GM23338 (cell line): ENCODE measurements at regions not wholly inside any gene's neighbourhood (a gene's known extent, or its start where the extent isn't known, plus 50 kb on each side); places are given as distances from the start of the nearest gene placed in this dataset.

ENCODE experiments used
- ATAC-seq: fragments of 200-7000 bp; cut with Tn5 transposase; 3 replicates; pipeline ENCODE4 v1.9.1; 2020
- DNase-seq: peaks from one replicate; pipeline ENCODE4 v3.0.0-alpha.2; 2015; ENCODE audit warnings: low spot score
- H2AFZ ChIP-seq: fragments of 200-600 bp; sonication (generic); 2 replicates; pipeline ENCODE4 v1.8.0; 2016; ENCODE audit warnings: antibody characterized with exemption, mild to moderate bottlenecking, moderate library complexity
- H3F3A ChIP-seq: fragments of 200-600 bp; sonication (generic); replicated peaks from 2 replicates; pipeline ENCODE4 v1.8.0; 2017; ENCODE audit warnings: antibody characterized with exemption, mixed run types, low read depth
- H3K27ac ChIP-seq: fragments of 200-600 bp; sonication (generic); 2 replicates; pipeline ENCODE4 v1.6.1; 2016; ENCODE audit warnings: low read depth
- H3K27me3 ChIP-seq: fragments of 200-600 bp; sonication (generic); 2 replicates; pipeline ENCODE4 v1.8.0; 2016; ENCODE audit warnings: mild to moderate bottlenecking, mixed run types, moderate library complexity; ENCODE audit not compliant: insufficient read depth
- H3K36me3 ChIP-seq: fragments of 200-600 bp; sonication (generic); 2 replicates; pipeline ENCODE4 v1.8.0; 2016; ENCODE audit warnings: mild to moderate bottlenecking; ENCODE audit not compliant: insufficient read depth
- H3K4me1 ChIP-seq: fragments of 200-600 bp; sonication (generic); 2 replicates; pipeline ENCODE4 v1.8.0; 2016; ENCODE audit warnings: mild to moderate bottlenecking, moderate library complexity; ENCODE audit not compliant: insufficient read depth
- H3K4me2 ChIP-seq: fragments of 200-600 bp; sonication (generic); 2 replicates; pipeline ENCODE4 v1.7.1; 2017; ENCODE audit warnings: mixed run types
- H3K4me3 ChIP-seq: fragments of 200-600 bp; sonication (generic); 2 replicates; pipeline ENCODE4 v1.6.1; 2016; ENCODE audit warnings: mixed run types
- H3K79me2 ChIP-seq: fragments of 200-600 bp; sonication (generic); replicated peaks from 2 replicates; pipeline ENCODE4 v1.8.0; 2017; ENCODE audit warnings: mild to moderate bottlenecking; ENCODE audit not compliant: insufficient read depth
- H3K9me2 ChIP-seq: fragments of 200-600 bp; sonication (generic); 2 replicates; pipeline ENCODE4 v1.8.0; 2017; ENCODE audit not compliant: insufficient read depth
- H4K20me1 ChIP-seq: fragments of 200-600 bp; sonication (generic); replicated peaks from 2 replicates; pipeline ENCODE4 v1.8.0; 2017; ENCODE audit warnings: mild to moderate bottlenecking; ENCODE audit not compliant: insufficient read depth
- H3K27ac Mint-ChIP-seq: 2 replicates; pipeline ENCODE4 v1.8.0; 2020; ENCODE audit warnings: inconsistent platforms, mild to moderate bottlenecking, moderate library complexity, mixed read lengths
- H3K27me3 Mint-ChIP-seq: 3 replicates; pipeline ENCODE4 v1.8.0; 2022; ENCODE audit warnings: low read depth, mild to moderate bottlenecking, moderate library complexity, mixed read lengths, inconsistent platforms; ENCODE audit not compliant: insufficient read depth, poor library complexity
- H3K36me3 Mint-ChIP-seq: 3 replicates; pipeline ENCODE4 v1.8.0; 2021; ENCODE audit warnings: low read depth, mild to moderate bottlenecking, inconsistent platforms, moderate library complexity, mixed read lengths
- H3K4me1 Mint-ChIP-seq: 3 replicates; pipeline ENCODE4 v1.8.0; 2020; ENCODE audit warnings: mild to moderate bottlenecking, inconsistent platforms, mixed read lengths
- H3K4me3 Mint-ChIP-seq: 3 replicates; pipeline ENCODE4 v1.8.0; 2021; ENCODE audit warnings: moderate library complexity, mild to moderate bottlenecking, inconsistent platforms, mixed read lengths
- H3K9me3 Mint-ChIP-seq: 3 replicates; pipeline ENCODE4 v1.8.0; 2020; ENCODE audit warnings: moderate library complexity, mild to moderate bottlenecking, inconsistent platforms, mixed read lengths
- EZH2 ChIP-seq: fragments of 200-600 bp; sonication (generic); IDR thresholded peaks from one replicate; pipeline ENCODE4 v1.8.0; 2017; ENCODE audit warnings: antibody characterized with exemption, mild to moderate bottlenecking, low read depth; ENCODE audit not compliant: unreplicated experiment
- EZH2phosphoT487 ChIP-seq: fragments of 200-600 bp; sonication (generic); IDR thresholded peaks from one replicate; pipeline ENCODE4 v1.8.1; 2018; ENCODE audit warnings: antibody characterized with exemption; ENCODE audit not compliant: unreplicated experiment
- JUNB ChIP-seq: IDR thresholded peaks from one replicate; pipeline ENCODE4 v1.6.1; 2016; ENCODE audit warnings: antibody characterized with exemption; ENCODE audit not compliant: unreplicated experiment
- NANOG ChIP-seq: IDR thresholded peaks from 2 replicates; pipeline ENCODE4 v1.6.1; 2016; ENCODE audit warnings: antibody characterized with exemption, borderline replicate concordance
- POLR2AphosphoS5 ChIP-seq: IDR thresholded peaks from 2 replicates; pipeline ENCODE4 v1.6.1; 2016; ENCODE audit warnings: antibody characterized with exemption, low read depth
- ZNF114 ChIP-seq: fragments of 250-450 bp; sonication (Bioruptor Pico); IDR thresholded peaks from 2 replicates; pipeline ENCODE4 v1.5.0; 2020; ENCODE audit warnings: mild to moderate bottlenecking, moderate library complexity
- ZNF331 ChIP-seq: fragments of 250-450 bp; sonication (Bioruptor Pico); IDR thresholded peaks from 2 replicates; pipeline ENCODE4 v1.5.0; 2020; ENCODE audit warnings: low read depth, mild to moderate bottlenecking, moderate library complexity
- TF ChIP-seq, protein P1 (sequence below), 2 experiments: fragments of 200-600 bp in 1 of 2; sonication (generic) in 1 of 2; conservative IDR thresholded peaks; 2 replicates each; pipeline versions ENCODE4 v1.5.1 to v1.6.1; 2016 to 2017; ENCODE audit warnings: antibody characterized with exemption in 2 of 2, low read depth in 2 of 2, mild to moderate bottlenecking in 2 of 2, moderate library complexity in 1 of 2
- TF ChIP-seq, protein P2 (sequence below): IDR thresholded peaks from one replicate; pipeline ENCODE4 v1.6.1; 2018; ENCODE audit warnings: antibody characterized with exemption; ENCODE audit not compliant: unreplicated experiment
- TF ChIP-seq, protein P3 (sequence below): IDR thresholded peaks from 2 replicates; pipeline ENCODE4 v1.6.1; 2016; ENCODE audit warnings: antibody characterized with exemption

- TF ChIP-seq, protein P1, sequence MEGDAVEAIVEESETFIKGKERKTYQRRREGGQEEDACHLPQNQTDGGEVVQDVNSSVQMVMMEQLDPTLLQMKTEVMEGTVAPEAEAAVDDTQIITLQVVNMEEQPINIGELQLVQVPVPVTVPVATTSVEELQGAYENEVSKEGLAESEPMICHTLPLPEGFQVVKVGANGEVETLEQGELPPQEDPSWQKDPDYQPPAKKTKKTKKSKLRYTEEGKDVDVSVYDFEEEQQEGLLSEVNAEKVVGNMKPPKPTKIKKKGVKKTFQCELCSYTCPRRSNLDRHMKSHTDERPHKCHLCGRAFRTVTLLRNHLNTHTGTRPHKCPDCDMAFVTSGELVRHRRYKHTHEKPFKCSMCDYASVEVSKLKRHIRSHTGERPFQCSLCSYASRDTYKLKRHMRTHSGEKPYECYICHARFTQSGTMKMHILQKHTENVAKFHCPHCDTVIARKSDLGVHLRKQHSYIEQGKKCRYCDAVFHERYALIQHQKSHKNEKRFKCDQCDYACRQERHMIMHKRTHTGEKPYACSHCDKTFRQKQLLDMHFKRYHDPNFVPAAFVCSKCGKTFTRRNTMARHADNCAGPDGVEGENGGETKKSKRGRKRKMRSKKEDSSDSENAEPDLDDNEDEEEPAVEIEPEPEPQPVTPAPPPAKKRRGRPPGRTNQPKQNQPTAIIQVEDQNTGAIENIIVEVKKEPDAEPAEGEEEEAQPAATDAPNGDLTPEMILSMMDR (conservative IDR thresholded peaks at IDR 0.05; ENCODE audit: low read depth in 2 of 2), result no peak
- TF ChIP-seq NANOG (no peak), JUNB (no peak), EZH2 (no peak), POLR2AphosphoS5 (no peak), ZNF331 (CRISPR knock-in tag) (no peak), EZH2phosphoT487 (no peak)
- TF ChIP-seq, protein P2, sequence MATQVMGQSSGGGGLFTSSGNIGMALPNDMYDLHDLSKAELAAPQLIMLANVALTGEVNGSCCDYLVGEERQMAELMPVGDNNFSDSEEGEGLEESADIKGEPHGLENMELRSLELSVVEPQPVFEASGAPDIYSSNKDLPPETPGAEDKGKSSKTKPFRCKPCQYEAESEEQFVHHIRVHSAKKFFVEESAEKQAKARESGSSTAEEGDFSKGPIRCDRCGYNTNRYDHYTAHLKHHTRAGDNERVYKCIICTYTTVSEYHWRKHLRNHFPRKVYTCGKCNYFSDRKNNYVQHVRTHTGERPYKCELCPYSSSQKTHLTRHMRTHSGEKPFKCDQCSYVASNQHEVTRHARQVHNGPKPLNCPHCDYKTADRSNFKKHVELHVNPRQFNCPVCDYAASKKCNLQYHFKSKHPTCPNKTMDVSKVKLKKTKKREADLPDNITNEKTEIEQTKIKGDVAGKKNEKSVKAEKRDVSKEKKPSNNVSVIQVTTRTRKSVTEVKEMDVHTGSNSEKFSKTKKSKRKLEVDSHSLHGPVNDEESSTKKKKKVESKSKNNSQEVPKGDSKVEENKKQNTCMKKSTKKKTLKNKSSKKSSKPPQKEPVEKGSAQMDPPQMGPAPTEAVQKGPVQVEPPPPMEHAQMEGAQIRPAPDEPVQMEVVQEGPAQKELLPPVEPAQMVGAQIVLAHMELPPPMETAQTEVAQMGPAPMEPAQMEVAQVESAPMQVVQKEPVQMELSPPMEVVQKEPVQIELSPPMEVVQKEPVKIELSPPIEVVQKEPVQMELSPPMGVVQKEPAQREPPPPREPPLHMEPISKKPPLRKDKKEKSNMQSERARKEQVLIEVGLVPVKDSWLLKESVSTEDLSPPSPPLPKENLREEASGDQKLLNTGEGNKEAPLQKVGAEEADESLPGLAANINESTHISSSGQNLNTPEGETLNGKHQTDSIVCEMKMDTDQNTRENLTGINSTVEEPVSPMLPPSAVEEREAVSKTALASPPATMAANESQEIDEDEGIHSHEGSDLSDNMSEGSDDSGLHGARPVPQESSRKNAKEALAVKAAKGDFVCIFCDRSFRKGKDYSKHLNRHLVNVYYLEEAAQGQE, result no peak
These were observed 341.9 kb upstream of the NOVA1 start (continued) for GRCh38 chr14:26939755-26940154.

- H3F3A ChIP-seq, result no peaks in the 10 kb centered on the region
- ATAC-seq (peak; percentile 86), DNase-seq (no peak)
- no peaks in the 10 kb centered on the region for H4K20me1 ChIP-seq
- H3K27me3 ChIP-seq, result no peaks in the 10 kb centered on the region
- H3K4me1 ChIP-seq, result peaks cover 30% of the 10 kb centered on the region
- H3K27ac Mint-ChIP-seq, result peak overlapping the region; percentile 46
- H2AFZ ChIP-seq, result no peak overlapping the region; the same call in 1 of the 2 replicates
- no peak overlapping the region; the same call in 1 of the 2 replicates for H3K27ac ChIP-seq
- peaks cover 1% of the 10 kb centered on the region for H3K27me3 Mint-ChIP-seq
- peaks cover 48% of the 10 kb centered on the region for H3K4me1 Mint-ChIP-seq
- H3K9me2 ChIP-seq, result peaks cover 6% of the 10 kb centered on the region; the same call in 1 of the 2 replicates
- peak overlapping the region; percentile 18; the same call in 2 of the 3 replicates for H3K4me3 Mint-ChIP-seq
- peaks cover 5% of the 10 kb centered on the region; the same call in 1 of the 3 replicates for H3K36me3 Mint-ChIP-seq
- H3K4me3 ChIP-seq, result no peak overlapping the region
- H3K79me2 ChIP-seq, result no peaks in the 10 kb centered on the region
- peaks cover 1% of the 10 kb centered on the region; the same call in 1 of the 3 replicates for H3K9me3 Mint-ChIP-seq
- no peaks in the 10 kb centered on the region for H3K36me3 ChIP-seq
- H3K4me2 ChIP-seq, result peak overlapping the region; percentile 70
- TF ChIP-seq ZNF114 (CRISPR knock-in tag) (no peak), JUNB (no peak), POLR2AphosphoS5 (no peak)
- TF ChIP-seq, protein P1 (conservative IDR thresholded peaks at IDR 0.05; ENCODE audit: low read depth in 2 of 2), result no peak
- TF ChIP-seq, protein P3, sequence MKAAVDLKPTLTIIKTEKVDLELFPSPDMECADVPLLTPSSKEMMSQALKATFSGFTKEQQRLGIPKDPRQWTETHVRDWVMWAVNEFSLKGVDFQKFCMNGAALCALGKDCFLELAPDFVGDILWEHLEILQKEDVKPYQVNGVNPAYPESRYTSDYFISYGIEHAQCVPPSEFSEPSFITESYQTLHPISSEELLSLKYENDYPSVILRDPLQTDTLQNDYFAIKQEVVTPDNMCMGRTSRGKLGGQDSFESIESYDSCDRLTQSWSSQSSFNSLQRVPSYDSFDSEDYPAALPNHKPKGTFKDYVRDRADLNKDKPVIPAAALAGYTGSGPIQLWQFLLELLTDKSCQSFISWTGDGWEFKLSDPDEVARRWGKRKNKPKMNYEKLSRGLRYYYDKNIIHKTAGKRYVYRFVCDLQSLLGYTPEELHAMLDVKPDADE, result no peak
These were observed 343.7 kb upstream of the NOVA1 start for GRCh38 chr14:26941521-26941920.
